ENCODE measurements at regions not wholly inside any gene's neighbourhood (a gene's known extent, or its start where the extent isn't known, plus 50 kb on each side); places are given as distances from the start of the nearest gene placed in this dataset.

DNA sequence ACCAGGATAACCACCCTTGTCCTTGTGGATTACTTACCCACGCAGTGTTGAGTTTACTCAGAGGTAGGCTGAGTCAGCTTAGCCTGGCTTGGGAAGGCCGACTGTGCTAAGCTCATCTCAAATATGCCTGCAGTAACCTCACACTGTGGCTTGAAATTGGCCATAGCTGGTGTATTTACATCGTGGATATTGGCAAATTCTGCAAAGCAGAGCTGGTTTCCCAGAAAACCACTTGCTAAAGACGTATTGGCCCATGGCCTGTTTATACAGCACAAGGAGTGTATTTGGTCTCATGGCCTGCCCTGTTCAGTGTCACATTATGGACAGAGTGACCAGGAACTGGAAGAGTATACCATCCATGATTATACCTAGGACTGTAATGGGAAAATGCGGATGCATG lies 170.5 kb upstream of the UBE3A start:
- H4K91ac ChIP-seq (replicated peaks; ENCODE audit: insufficient read length, low read length), result no peak overlapping the region
- DNase-seq (ENCODE audit: low read depth in 1 of 2, low spot score in 2 of 2) (no peak), FAIRE-seq (no peak)
- H4K5ac ChIP-seq (ENCODE audit: insufficient read length, low read depth, low read length), result no peak overlapping the region
- 84% methylated on average over 5 of the region's 5 CpGs; no CpG with 5 or more reads in 1 of the 2 experiments for WGBS, 2 experiments (ENCODE audit: extremely low coverage in 1 of 2, insufficient coverage in 1 of 2, insufficient read length in 1 of 2, insufficient replicate concordance in 2 of 2, low coverage in 1 of 2, low lambda C conversion rate in 2 of 2, missing lambda C conversion rate in 1 of 2)
- ChIA-PET CTCF (ENCODE audit: partially characterized antibody) (interaction anchor here (0.6 to 3.6 kb wide), 4 partner anchors 17 to 99 kb away, joined by 3 to 16 read pairs (median 3); no protein-coding TSS in a partner anchor), POLR2A (ENCODE audit: partially characterized antibody) (no interaction called here)
- no peaks in the 10 kb centered on the region for H3K36me3 ChIP-seq (ENCODE audit: control insufficient read depth in 2 of 4, insufficient read depth in 4 of 4, low read length in 3 of 4)
- H3K27me3 ChIP-seq (replicated peaks in 1 of 4; ENCODE audit: control insufficient read depth in 3 of 4, extremely low read depth in 1 of 4, insufficient read depth in 3 of 4, low read length in 3 of 4), result no peaks in the 10 kb centered on the region
- no peaks in the 10 kb centered on the region; a peak in 1 of 7 replicates for H3K4me1 ChIP-seq (replicated peaks in 1 of 4; ENCODE audit: control insufficient read depth in 3 of 4, insufficient read depth in 4 of 4, low read length in 3 of 4)
- H3K18ac ChIP-seq (ENCODE audit: extremely low read depth, low read length), result no peak overlapping the region
- H2BK120ac ChIP-seq (replicated peaks; ENCODE audit: low read depth, low read length), result no peak overlapping the region
- no peaks in the 10 kb centered on the region for H3K23me2 ChIP-seq (ENCODE audit: low read depth, low read length)
- no peaks in the 10 kb centered on the region for H4K20me1 ChIP-seq (replicated peaks in 1 of 2; ENCODE audit: control insufficient read depth in 1 of 2, insufficient read depth in 2 of 2, low read length in 2 of 2)
- H3K4ac ChIP-seq (replicated peaks; ENCODE audit: insufficient read length, low read depth, low read length), result no peak overlapping the region
- no peak overlapping the region for H3K27ac ChIP-seq (ENCODE audit: low read depth, low read length)
- no peak overlapping the region for H2BK5ac ChIP-seq (ENCODE audit: low read depth, low read length)
- no peak overlapping the region for H2BK15ac ChIP-seq (ENCODE audit: low read length)
- no peaks in the 10 kb centered on the region for H3K79me2 ChIP-seq (ENCODE audit: control insufficient read depth in 1 of 2, insufficient read depth in 2 of 2, low read length in 2 of 2)
- no peak overlapping the region for H3K4me2 ChIP-seq (ENCODE audit: insufficient read depth in 1 of 2, low read depth in 2 of 2, low read length in 2 of 2)
- no peak overlapping the region for H2AFZ ChIP-seq (ENCODE audit: low read length)
- H2AK5ac ChIP-seq (ENCODE audit: low read depth, low read length), result no peak overlapping the region
- no peaks in the 10 kb centered on the region for H3K9me3 ChIP-seq (ENCODE audit: insufficient read depth in 2 of 2, low read depth in 1 of 2, low read length in 1 of 2)
- H3K14ac ChIP-seq (ENCODE audit: insufficient read length), result no peak overlapping the region
- H3K56ac ChIP-seq (replicated peaks; ENCODE audit: insufficient read length, low read depth, low read length), result no peak overlapping the region
- H4K8ac ChIP-seq (ENCODE audit: extremely low read depth, insufficient read depth, low read length), result no peak overlapping the region
- no peak overlapping the region for H2BK12ac ChIP-seq (ENCODE audit: low read depth, low read length)
- H3K23ac ChIP-seq (ENCODE audit: insufficient read length), result no peak overlapping the region
- H3K4me3 ChIP-seq (ENCODE audit: extremely low read depth in 1 of 4, insufficient read depth in 2 of 4, low read depth in 3 of 4, low read length in 4 of 4), result no peak overlapping the region
- H3K79me1 ChIP-seq (ENCODE audit: low read depth, low read length), result no peaks in the 10 kb centered on the region
- no peak overlapping the region for H3K9ac ChIP-seq (replicated peaks in 1 of 4; ENCODE audit: extremely low read depth in 1 of 4, low read depth in 3 of 4, low read length in 3 of 4)
- no peak overlapping the region for H2BK20ac ChIP-seq (ENCODE audit: low read length)
- TF ChIP-seq BACH1 (IDR thresholded peaks at IDR 0.05; ENCODE audit: low read length) (no peak), TCF12 (IDR thresholded peaks at IDR 0.05; ENCODE audit: low read depth, low read length) (no peak), SP1 (IDR thresholded peaks at IDR 0.05; ENCODE audit: low read depth, low read length) (no peak), SAP30 (IDR thresholded peaks at IDR 0.05; ENCODE audit: insufficient read depth, insufficient replicate concordance, low read length) (no peak), TEAD4 (IDR thresholded peaks at IDR 0.05; ENCODE audit: low read depth, low read length) (no peak), SIX5 (IDR thresholded peaks at IDR 0.05; ENCODE audit: low read depth, low read length) (no peak), ASH2L (IDR thresholded peaks at IDR 0.05; ENCODE audit: low read length) (no peak), NANOG (IDR thresholded peaks at IDR 0.05; ENCODE audit: insufficient read depth, low read depth, low read length, poor library complexity, severe bottlenecking) (no peak), EGR1 (IDR thresholded peaks at IDR 0.05; ENCODE audit: borderline replicate concordance, low read depth, low read length) (no peak), BRCA1 (IDR thresholded peaks at IDR 0.05; ENCODE audit: low read depth, low read length) (no peak)
- TF ChIP-seq, protein P1, sequence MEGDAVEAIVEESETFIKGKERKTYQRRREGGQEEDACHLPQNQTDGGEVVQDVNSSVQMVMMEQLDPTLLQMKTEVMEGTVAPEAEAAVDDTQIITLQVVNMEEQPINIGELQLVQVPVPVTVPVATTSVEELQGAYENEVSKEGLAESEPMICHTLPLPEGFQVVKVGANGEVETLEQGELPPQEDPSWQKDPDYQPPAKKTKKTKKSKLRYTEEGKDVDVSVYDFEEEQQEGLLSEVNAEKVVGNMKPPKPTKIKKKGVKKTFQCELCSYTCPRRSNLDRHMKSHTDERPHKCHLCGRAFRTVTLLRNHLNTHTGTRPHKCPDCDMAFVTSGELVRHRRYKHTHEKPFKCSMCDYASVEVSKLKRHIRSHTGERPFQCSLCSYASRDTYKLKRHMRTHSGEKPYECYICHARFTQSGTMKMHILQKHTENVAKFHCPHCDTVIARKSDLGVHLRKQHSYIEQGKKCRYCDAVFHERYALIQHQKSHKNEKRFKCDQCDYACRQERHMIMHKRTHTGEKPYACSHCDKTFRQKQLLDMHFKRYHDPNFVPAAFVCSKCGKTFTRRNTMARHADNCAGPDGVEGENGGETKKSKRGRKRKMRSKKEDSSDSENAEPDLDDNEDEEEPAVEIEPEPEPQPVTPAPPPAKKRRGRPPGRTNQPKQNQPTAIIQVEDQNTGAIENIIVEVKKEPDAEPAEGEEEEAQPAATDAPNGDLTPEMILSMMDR (IDR thresholded peaks at IDR 0.05; ENCODE audit: control extremely low read depth in 1 of 3, insufficient read depth in 1 of 3, low read depth in 1 of 3, low read length in 3 of 3), result no peak
- TF ChIP-seq, protein P2, sequence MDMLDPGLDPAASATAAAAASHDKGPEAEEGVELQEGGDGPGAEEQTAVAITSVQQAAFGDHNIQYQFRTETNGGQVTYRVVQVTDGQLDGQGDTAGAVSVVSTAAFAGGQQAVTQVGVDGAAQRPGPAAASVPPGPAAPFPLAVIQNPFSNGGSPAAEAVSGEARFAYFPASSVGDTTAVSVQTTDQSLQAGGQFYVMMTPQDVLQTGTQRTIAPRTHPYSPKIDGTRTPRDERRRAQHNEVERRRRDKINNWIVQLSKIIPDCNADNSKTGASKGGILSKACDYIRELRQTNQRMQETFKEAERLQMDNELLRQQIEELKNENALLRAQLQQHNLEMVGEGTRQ (IDR thresholded peaks at IDR 0.05; ENCODE audit: low read length), result no peak
